Effector memory CD8-positive, alpha-beta T cell (primary cell): ENCODE measurements at regions not wholly inside any gene's neighbourhood (a gene's known extent, or its start where the extent isn't known, plus 50 kb on each side); places are given as distances from the start of the nearest gene placed in this dataset.
"Not testable (repeated sequence)": the region's sequence is repeated elsewhere in the genome, so short reads cannot be mapped to it uniquely, and the experiment has no call there.

ENCODE experiments used
- ATAC-seq: fragments of 150-1000 bp; cut with Tn5 transposase; replicated peaks from 2 replicates; pipeline ENCODE4 v1.10.0; 2021; ENCODE audit warnings: mild to moderate bottlenecking, moderate library complexity
- DNase-seq, 3 experiments: peaks; one replicate each; pipeline ENCODE4 v3.0.0; 2021
- H3K27ac Mint-ChIP-seq, 2 donors: one replicate each; pipeline ENCODE4 v1.8.0; 2022; ENCODE audit warnings: mild to moderate bottlenecking in 2 of 2, mixed read lengths in 2 of 2, moderate library complexity in 2 of 2
- H3K27me3 Mint-ChIP-seq, 2 donors: one replicate each; pipeline ENCODE4 v1.8.0; 2022; ENCODE audit warnings: mixed read lengths in 2 of 2
- H3K36me3 Mint-ChIP-seq: one replicate; pipeline ENCODE4 v1.8.0; 2022; ENCODE audit warnings: mild to moderate bottlenecking, moderate library complexity, mixed read lengths; ENCODE audit not compliant: insufficient read depth
- H3K4me1 Mint-ChIP-seq, 2 donors: one replicate each; pipeline ENCODE4 v1.8.0; 2022; ENCODE audit warnings: low read depth in 2 of 2, mixed read lengths in 2 of 2
- H3K4me3 Mint-ChIP-seq, 2 donors: one replicate each; pipeline ENCODE4 v1.8.0; 2022; ENCODE audit warnings: mild to moderate bottlenecking in 2 of 2, mixed read lengths in 2 of 2, moderate library complexity in 2 of 2
- H3K9me3 Mint-ChIP-seq, 2 donors: one replicate each; pipeline ENCODE4 v1.8.0; 2022; ENCODE audit warnings: mixed read lengths in 2 of 2

DNA sequence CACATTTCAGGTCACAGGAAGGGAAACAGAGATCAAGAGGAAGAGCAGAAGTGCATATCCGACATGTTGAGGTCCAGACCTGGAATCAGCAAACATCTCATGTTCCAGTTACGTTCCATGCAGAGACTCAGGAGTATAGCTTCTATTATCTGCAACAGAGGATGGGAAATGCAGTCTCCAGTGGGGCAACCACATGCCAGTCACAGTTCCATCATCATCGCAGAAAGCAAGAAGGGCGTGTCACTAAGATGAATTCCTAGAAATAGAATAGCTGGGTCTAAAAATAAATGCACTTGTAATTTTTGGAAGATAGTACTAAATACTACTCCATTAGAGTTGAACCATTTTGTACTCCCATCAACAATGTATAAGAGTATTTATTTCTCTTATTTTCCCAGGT, 133.2 kb upstream of the MDFIC start:
- no peaks in the 10 kb centered on the region for H3K9me3 Mint-ChIP-seq
- H3K27me3 Mint-ChIP-seq, result peaks cover 0 to 6% of the 10 kb centered on the region in 2 donors
- DNase-seq (no peak), ATAC-seq (no peak)
- no peaks in the 10 kb centered on the region for H3K36me3 Mint-ChIP-seq
- H3K4me3 Mint-ChIP-seq, result no peak overlapping the region
- H3K27ac Mint-ChIP-seq, result no peak overlapping the region
- peaks cover 0 to 3% of the 10 kb centered on the region in 2 donors for H3K4me1 Mint-ChIP-seq

GRCh38 chr7:114789161-114789560, 132.7 kb upstream of the MDFIC start:
- DNase-seq (no peak), ATAC-seq (no peak)
- Mint-ChIP-seq H3K27me3 (peaks cover under 1 to 7% of the 10 kb centered on the region in 2 donors), H3K27ac (no peak overlapping the region), H3K4me1 (peaks cover 0 to 3% of the 10 kb centered on the region in 2 donors), H3K36me3 (no peaks in the 10 kb centered on the region), H3K9me3 (no peaks in the 10 kb centered on the region), H3K4me3 (no peak overlapping the region)

DNA sequence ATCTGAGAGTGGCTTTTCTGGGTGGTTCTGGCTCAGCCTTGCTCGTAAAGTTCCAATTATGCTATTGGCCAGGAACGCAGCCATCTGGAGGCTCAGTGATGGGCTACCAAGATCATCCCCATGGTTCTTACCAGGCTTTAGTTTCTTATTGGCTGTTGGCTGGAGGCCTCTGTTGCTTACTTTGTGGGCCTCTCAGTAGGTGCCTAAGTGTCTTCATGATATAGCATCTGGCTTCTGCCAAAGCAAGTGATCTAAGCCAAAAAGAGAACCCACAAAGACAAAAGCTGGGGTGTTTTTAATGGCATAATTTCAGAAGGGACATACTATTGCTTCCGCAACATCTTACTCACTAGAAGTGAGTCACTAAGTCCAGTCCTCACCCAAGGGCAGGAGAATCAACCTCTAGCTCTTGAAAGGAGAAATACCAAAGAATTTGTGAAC, 132.0 kb upstream of the MDFIC start:
- no peak overlapping the region for H3K27ac Mint-ChIP-seq
- DNase-seq (no peak), ATAC-seq (no peak)
- H3K4me3 Mint-ChIP-seq, result no peak overlapping the region
- H3K9me3 Mint-ChIP-seq, result no peaks in the 10 kb centered on the region
- H3K4me1 Mint-ChIP-seq, result peaks cover 0 to 3% of the 10 kb centered on the region in 2 donors
- H3K36me3 Mint-ChIP-seq, result no peaks in the 10 kb centered on the region
- H3K27me3 Mint-ChIP-seq, result peaks cover 8 to 13% of the 10 kb centered on the region in 2 donors

- peaks cover 0 to 3% of the 10 kb centered on the region in 2 donors for H3K4me1 Mint-ChIP-seq
- peaks cover 13 to 15% of the 10 kb centered on the region in 2 donors for H3K27me3 Mint-ChIP-seq
- DNase-seq (no peak), ATAC-seq (no peak)
- no peak overlapping the region for H3K27ac Mint-ChIP-seq
- H3K4me3 Mint-ChIP-seq, result no peak overlapping the region
- no peaks in the 10 kb centered on the region for H3K36me3 Mint-ChIP-seq
- no peaks in the 10 kb centered on the region for H3K9me3 Mint-ChIP-seq
Measured at GRCh38 chr7:114790521-114790920, 131.4 kb upstream of the MDFIC start.

- Mint-ChIP-seq H3K9me3 (no peaks in the 10 kb centered on the region), H3K4me3 (no peak overlapping the region), H3K27me3 (peaks cover 21 to 22% of the 10 kb centered on the region in 2 donors), H3K27ac (no peak overlapping the region), H3K36me3 (no peaks in the 10 kb centered on the region), H3K4me1 (peaks cover 0 to 3% of the 10 kb centered on the region in 2 donors)
- DNase-seq (no peak), ATAC-seq (no peak)
Measured at GRCh38 chr7:114791771-114792170, 130.1 kb upstream of the MDFIC start.

DNA sequence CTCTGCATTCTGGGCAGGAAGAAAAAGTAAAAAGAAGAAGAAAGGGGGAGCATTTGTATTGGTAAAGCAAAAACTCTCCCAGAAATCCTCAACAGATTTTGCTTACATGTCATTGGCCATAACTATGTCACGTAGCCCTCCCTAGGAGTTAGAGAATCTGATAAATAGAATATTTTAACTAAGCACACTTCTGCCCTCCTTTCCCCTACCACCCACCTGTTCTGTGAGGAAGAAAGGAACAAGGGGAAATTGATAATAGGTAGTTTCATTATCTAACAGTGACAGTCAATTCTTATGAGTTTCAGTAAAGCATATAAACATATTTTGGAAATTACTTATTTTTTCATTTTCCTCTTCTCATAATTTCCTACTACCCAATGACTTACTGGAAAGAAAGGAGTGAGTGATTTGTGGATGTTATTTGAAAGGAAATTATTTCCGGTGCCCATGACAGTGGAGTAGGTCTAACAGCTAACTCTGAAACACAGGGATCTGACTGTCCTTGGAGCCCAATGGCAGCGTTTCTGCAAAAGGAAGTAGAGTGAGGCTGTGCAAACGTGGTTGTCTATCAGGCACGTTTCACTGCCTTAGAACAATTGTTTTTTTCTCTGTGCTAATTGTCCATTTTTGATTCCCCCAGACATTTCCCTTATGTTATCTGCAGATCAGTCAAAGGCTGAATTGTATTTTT, 128.6 kb upstream of the MDFIC start:
- no peak overlapping the region for H3K4me3 Mint-ChIP-seq
- H3K4me1 Mint-ChIP-seq, result peaks cover 0 to 3% of the 10 kb centered on the region in 2 donors
- peaks cover 21 to 22% of the 10 kb centered on the region in 2 donors for H3K27me3 Mint-ChIP-seq
- no peaks in the 10 kb centered on the region for H3K36me3 Mint-ChIP-seq
- no peak for DNase-seq
- ATAC-seq, result no peak
- no peaks in the 10 kb centered on the region for H3K9me3 Mint-ChIP-seq
- no peak overlapping the region for H3K27ac Mint-ChIP-seq

DNA sequence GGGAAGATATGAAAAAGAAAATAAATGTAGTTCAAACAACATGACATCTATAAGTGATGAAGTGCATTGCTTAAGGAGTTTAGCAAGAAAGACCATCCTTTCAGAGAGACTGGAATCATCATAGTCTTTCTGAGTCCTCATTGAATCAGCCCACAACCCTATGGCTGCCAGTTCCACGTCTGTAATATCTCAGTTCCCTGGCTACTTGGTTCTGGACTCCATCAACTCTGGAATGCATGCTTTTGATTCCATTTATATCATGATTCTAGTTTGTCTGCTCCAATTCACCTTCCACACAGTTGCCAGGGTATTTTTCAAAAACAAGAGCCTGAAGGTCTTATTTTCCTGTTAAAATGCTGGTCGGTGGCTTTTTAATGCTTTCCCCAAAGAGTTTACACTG, 126.4 kb upstream of the MDFIC start:
- Mint-ChIP-seq H3K4me1 (no peaks in the 10 kb centered on the region), H3K27me3 (peaks cover 21 to 22% of the 10 kb centered on the region in 2 donors), H3K27ac (no peak overlapping the region), H3K9me3 (no peaks in the 10 kb centered on the region), H3K4me3 (no peak overlapping the region), H3K36me3 (no peaks in the 10 kb centered on the region)
- ATAC-seq (no peak), DNase-seq (no peak)

- DNase-seq, result no peak
- peaks cover 15 to 16% of the 10 kb centered on the region in 2 donors for H3K27me3 Mint-ChIP-seq
- no peak overlapping the region for H3K27ac Mint-ChIP-seq
- ATAC-seq, result no peak
- H3K36me3 Mint-ChIP-seq, result no peaks in the 10 kb centered on the region
- H3K4me1 Mint-ChIP-seq, result no peaks in the 10 kb centered on the region
- H3K9me3 Mint-ChIP-seq, result no peaks in the 10 kb centered on the region
- no peak overlapping the region for H3K4me3 Mint-ChIP-seq
Measured at GRCh38 chr7:114799628-114800028, 122.3 kb upstream of the MDFIC start.

- ATAC-seq, result no peak
- Mint-ChIP-seq H3K27me3 (no peaks in the 10 kb centered on the region), H3K36me3 (no peaks in the 10 kb centered on the region), H3K4me1 (no peaks in the 10 kb centered on the region), H3K27ac (no peak overlapping the region), H3K9me3 (no peaks in the 10 kb centered on the region), H3K4me3 (no peak overlapping the region)
- DNase-seq, result no peak
Measured at GRCh38 chr7:114802632-114803031, 119.3 kb upstream of the MDFIC start.

- Mint-ChIP-seq H3K9me3 (no peaks in the 10 kb centered on the region), H3K27ac (no peak overlapping the region), H3K27me3 (peaks cover 0 to 8% of the 10 kb centered on the region in 2 donors), H3K4me3 (no peak overlapping the region), H3K36me3 (no peaks in the 10 kb centered on the region), H3K4me1 (no peaks in the 10 kb centered on the region)
- ATAC-seq (no peak), DNase-seq (no peak)
Measured at GRCh38 chr7:114806590-114807162, 115.2 kb upstream of the MDFIC start.

- H3K4me3 Mint-ChIP-seq, result no peak overlapping the region
- no peak overlapping the region for H3K27ac Mint-ChIP-seq
- DNase-seq, result no peak
- H3K27me3 Mint-ChIP-seq, result peaks cover 0 to 8% of the 10 kb centered on the region in 2 donors
- H3K36me3 Mint-ChIP-seq, result no peaks in the 10 kb centered on the region
- ATAC-seq, result no peak
- H3K4me1 Mint-ChIP-seq, result peaks cover 7 to 8% of the 10 kb centered on the region in 2 donors
- no peaks in the 10 kb centered on the region for H3K9me3 Mint-ChIP-seq
Measured at GRCh38 chr7:114812570-114812969, 109.3 kb upstream of the MDFIC start.

- Mint-ChIP-seq H3K27me3 (peaks cover 0 to 8% of the 10 kb centered on the region in 2 donors), H3K4me1 (peaks cover 7 to 8% of the 10 kb centered on the region in 2 donors), H3K27ac (no peak overlapping the region), H3K4me3 (no peak overlapping the region), H3K9me3 (no peaks in the 10 kb centered on the region), H3K36me3 (no peaks in the 10 kb centered on the region)
- ATAC-seq (no peak), DNase-seq (no peak)
Measured at GRCh38 chr7:114813624-114814023, 108.3 kb upstream of the MDFIC start.

DNA sequence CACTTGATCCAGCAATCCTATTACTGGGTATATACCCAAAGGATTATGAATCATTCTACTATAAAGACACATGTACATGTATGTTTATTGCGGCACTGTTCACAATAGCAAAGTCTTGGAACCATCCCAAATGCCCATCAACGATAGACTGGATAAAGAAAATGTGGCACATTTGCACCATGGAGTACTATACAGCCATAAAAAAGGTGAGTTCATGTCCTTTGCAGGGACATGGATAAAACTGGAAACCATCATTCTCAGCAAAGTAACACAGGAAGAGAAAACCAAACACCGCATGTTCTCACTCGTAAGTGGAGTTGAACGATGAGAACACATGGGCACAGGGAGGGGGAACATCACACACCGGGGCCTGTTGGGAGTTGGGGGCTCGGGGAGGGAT, 104.9 kb upstream of the MDFIC start:
- not testable (repeated sequence) for H3K27ac Mint-ChIP-seq, ATAC-seq, H3K4me3 Mint-ChIP-seq, DNase-seq, H3K4me1 Mint-ChIP-seq, H3K9me3 Mint-ChIP-seq, H3K36me3 Mint-ChIP-seq
- H3K27me3 Mint-ChIP-seq, result peaks cover 9 to 10% of the 10 kb centered on the region in 2 donors

DNA sequence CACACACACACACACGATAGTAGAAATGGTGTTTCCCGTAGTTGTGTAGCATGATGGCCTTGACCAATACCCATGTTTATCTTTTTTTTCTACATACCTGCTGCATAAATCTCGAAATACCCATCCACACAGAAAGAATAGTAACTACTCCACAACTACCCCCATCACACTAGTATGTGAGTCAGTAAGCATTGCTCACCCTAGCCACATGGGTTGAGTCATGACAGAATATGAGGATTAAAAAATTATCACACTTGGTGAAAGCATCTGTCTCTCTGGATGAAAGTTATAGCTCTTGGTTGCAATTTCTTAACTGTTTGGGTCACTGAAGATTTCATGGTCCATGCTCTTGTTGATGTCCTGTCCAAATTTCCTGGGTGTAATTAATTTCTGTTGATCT, 103.4 kb upstream of the MDFIC start:
- ATAC-seq, result no peak
- H3K36me3 Mint-ChIP-seq, result no peaks in the 10 kb centered on the region
- H3K27ac Mint-ChIP-seq, result no peak overlapping the region

More for the DNA sequence above, 103.4 kb upstream of the MDFIC start:
- Mint-ChIP-seq H3K4me3 (no peak overlapping the region), H3K9me3 (no peaks in the 10 kb centered on the region), H3K27me3 (peaks cover 9 to 10% of the 10 kb centered on the region in 2 donors), H3K4me1 (peaks cover 7 to 8% of the 10 kb centered on the region in 2 donors)
- DNase-seq, result no peak
